Fibroblast of mammary gland (primary cell): ENCODE measurements at regions not wholly inside any gene's neighbourhood (a gene's known extent, or its start where the extent isn't known, plus 50 kb on each side); places are given as distances from the start of the nearest gene placed in this dataset.

Source experiments
- DNase-seq: peaks from one replicate; pipeline ENCODE4 v3.0.0-alpha.2; 2010; ENCODE audit warnings: low read depth
- H3K4me3 ChIP-seq: 2 replicates; pipeline ENCODE4 v1.5.1; 2011; ENCODE audit warnings: low read depth, mild to moderate bottlenecking, low read length, moderate library complexity; ENCODE audit not compliant: control insufficient read depth
- CTCF ChIP-seq: conservative IDR thresholded peaks from 2 replicates; pipeline ENCODE4 v1.5.1; 2011; ENCODE audit warnings: low read depth, low read length, inconsistent platforms; ENCODE audit not compliant: control insufficient read depth, insufficient read depth

GRCh38 chr4:187415231-187415630 is 580.3 kb upstream of the ZFP42 start:
- DNase-seq = no peak

GRCh38 chr4:187416216-187416615 is 579.4 kb upstream of the ZFP42 start:
- no peak overlapping the region for H3K4me3 ChIP-seq
- no peak for TF ChIP-seq CTCF

More at GRCh38 chr4:187415231-187415630, 580.3 kb upstream of the ZFP42 start:
- no peak overlapping the region for H3K4me3 ChIP-seq
- no peak for TF ChIP-seq CTCF

GRCh38 chr4:187417721-187418120 is 577.9 kb upstream of the ZFP42 start:
- TF ChIP-seq CTCF = no peak
- DNase-seq = no peak
- no peak overlapping the region for H3K4me3 ChIP-seq

More at GRCh38 chr4:187416216-187416615, 579.4 kb upstream of the ZFP42 start:
- no peak for DNase-seq

- no peak for TF ChIP-seq CTCF
- H3K4me3 ChIP-seq = no peak overlapping the region
- no peak for DNase-seq
Measured at GRCh38 chr4:187422655-187423054, 572.9 kb upstream of the ZFP42 start.

- DNase-seq = no peak
- no peak overlapping the region for H3K4me3 ChIP-seq
- TF ChIP-seq CTCF = no peak
Measured at GRCh38 chr4:187424636-187425035, 570.9 kb upstream of the ZFP42 start.

GRCh38 chr4:187426511-187426910 is 569.1 kb upstream of the ZFP42 start:
- TF ChIP-seq CTCF = no peak

GRCh38 chr4:187432310-187432709 is 563.3 kb upstream of the ZFP42 start:
- no peak for TF ChIP-seq CTCF
- H3K4me3 ChIP-seq = no peak overlapping the region
- DNase-seq = no peak

More at GRCh38 chr4:187426511-187426910, 569.1 kb upstream of the ZFP42 start:
- no peak overlapping the region for H3K4me3 ChIP-seq
- no peak for DNase-seq
